ENCODE measurements at regions not wholly inside any gene's neighbourhood (a gene's known extent, or its start where the extent isn't known, plus 50 kb on each side); places are given as distances from the start of the nearest gene placed in this dataset.
"Not testable (repeated sequence)": the region's sequence is repeated elsewhere in the genome, so short reads cannot be mapped to it uniquely, and the experiment has no call there.

DNA sequence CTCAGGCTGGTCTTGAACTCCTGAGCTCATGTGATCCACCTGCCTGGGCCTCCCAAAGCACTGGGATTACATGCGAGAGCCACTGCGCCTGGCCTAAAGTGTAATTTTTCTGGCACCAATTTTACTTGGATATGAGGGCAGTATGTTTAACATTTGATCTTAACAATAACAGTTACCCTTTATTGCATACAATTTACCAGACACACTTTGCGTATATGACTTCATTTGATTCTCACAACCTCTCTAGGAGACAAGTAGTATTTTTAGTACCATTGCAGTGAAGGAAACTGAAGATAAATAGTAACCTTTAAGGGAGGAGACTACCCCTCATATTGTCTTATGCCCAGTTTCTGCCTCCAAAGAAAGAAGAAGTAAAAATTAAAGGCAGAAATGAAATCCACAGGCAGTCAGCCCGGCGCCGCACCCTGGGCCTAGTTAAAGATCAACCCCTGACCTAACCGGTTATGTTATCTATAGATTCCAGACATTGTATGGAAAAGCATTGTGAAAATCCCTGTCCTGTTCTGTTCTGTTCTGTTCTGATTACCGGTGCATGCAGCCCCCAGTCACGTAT is 54.0 kb downstream of the CYP26A1 start:
- DNase-seq = not testable (repeated sequence)

DNA sequence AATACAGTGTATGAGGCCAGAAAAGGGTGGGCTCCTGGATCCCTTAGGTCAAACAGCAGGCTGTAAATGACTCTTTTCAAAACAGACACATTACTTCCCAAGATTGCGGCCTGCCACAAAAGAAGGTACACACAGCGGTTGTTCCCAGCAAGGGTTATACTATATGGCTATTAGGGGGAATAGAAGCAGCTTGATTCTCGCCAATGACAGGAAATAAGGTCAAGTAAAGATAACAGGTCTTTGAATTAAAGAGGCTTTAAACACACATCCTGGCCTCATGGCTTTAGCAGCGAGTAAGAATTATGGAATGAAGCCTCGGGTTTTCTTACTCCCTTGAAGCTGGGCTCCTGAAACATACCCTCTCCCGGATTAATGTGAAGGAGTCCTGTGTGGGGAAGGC is 58.3 kb downstream of the CYP26A1 start:
- DNase-seq = no peak

DNA sequence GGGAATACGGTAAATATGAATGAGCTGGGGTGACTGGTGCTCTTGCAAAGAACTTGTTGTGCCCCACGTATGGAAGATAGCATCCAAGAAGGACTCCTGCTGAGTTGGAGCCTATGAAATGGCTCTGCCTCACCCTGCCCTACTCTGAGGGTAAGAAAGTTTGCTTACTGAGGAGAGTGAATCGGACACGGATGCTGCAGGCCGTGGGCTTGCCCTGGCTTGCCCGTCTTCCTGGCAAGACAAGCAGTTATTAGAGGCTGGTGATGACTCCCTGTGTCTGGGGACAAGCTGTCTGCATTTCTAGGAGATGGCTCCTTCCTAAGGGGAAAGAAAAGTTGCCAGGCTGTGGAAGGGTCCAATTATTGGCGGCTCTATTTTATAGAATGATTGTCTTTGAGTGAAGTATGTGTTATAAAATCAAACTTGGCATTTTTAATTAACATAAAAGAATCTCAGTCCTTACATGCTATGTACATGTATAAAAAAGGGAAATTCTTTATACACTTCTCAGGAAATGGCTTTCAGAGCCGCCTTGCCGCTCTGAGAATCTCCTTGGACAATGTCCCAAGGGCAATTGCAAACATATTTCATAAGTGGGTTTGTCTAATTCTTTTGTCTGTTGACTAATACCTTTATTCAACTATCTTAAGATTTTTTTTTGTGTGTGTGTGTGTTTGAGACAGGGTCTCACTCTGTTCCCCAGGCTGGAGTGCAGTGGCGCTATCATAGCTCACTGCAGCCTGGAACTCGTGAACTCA is 64.6 kb downstream of the CYP26A1 start:
- DNase-seq = no peak

DNA sequence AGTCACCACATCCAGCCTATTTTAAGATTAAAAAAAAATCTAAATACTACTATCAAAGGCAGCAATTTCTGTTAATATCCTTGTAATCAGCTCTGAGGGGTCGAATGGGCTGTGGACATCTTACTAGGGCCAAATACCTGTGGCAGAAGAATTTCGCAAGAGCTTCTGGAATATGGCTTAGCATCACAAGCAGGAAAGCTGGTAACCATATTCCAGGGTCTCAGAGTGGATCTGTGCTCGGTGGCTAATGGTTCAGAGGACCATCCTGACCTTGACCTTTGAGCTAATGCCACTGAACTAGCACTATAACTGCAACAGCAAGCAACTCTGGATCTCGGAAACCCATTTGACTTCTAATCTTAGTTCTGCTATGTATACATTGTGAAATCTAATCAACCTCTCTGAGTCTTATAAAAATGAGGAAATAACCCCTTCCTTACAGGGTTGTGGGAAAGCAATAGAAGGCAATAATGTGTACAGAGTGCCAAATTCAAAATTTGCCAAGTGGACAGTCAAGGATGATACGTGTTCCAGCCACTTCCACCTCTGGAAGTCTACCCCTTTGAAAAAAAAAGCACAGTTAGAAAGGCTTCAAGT is 65.5 kb downstream of the CYP26A1 start:
- DNase-seq = no peak

DNA sequence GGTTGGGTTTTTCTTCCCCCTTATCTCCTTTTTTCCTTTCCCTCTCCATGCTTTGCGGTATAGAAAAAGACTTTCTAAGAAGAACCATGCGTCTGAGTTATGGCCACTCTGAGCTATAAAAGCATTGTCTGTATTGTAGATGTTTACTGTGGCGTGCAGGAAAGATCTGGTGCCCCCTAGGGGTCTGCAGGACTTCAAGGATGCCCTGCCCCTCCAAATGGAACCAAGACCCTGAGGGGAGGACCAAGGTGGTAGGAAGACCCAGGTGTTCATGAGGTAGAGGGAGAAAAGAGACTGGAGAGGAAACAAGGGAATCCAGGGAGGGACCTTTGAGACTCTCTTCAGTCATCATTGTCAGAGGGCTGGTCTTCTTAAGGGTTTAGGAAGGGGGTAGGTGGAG is 68.8 kb downstream of the CYP26A1 start:
- no peak for DNase-seq

DNA sequence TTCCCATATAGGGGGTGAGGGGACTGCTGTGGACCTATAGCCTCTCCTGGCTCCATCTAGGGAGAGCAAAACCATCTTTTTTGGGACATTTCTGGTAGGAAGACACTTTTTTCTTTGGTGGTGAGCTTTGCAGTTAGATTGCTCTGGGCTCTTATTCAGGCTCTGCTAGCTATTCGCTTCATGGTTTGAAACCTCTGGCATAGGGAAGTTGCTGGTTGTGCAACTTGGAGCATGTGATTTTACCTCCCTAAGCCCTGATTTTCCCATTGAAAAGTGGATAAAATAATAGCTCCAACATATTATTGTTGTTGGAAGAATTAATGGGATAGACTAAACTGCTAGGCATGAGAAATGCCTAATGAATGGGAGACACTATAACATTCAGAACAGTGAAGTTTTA is 69.6 kb downstream of the CYP26A1 start:
- DNase-seq = no peak

DNA sequence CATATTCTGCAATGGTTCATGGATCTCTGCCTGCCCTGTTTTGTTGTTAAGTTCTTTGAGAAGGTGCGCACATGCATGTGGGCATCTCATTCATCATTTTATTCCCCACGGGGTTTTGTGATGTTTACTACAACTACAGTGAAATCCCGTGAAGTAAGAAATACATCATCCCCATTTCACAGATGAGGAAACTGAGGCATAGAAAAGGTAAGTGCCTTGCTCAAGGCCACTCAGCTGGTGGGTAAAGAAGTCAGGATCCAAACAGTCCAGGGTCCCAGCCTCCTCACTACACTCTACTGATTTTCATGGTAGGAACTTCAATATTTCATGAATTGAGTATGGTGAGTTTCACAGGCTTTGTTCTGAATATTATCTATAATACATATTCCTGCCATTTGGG is 72.6 kb downstream of the CYP26A1 start:
- DNase-seq = no peak

DNA sequence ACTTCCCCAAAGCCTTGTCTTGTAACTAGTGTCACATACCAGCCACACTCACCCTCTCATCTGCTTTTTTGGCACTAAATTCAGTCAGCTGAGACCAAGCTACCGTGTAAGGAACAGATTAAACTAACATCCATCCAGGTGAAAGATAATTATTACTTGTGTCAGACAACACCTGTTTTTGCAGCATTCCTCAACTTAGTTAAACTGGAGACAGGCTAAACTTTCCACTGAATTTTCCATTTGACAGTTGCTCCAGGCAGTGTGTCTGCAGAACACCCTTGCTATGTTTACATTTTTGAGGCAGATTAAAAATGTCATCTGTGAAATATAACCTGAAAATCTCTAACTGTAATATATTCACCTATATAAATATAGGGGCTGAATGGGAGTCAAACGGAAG is 73.6 kb downstream of the CYP26A1 start:
- no peak for DNase-seq

DNA sequence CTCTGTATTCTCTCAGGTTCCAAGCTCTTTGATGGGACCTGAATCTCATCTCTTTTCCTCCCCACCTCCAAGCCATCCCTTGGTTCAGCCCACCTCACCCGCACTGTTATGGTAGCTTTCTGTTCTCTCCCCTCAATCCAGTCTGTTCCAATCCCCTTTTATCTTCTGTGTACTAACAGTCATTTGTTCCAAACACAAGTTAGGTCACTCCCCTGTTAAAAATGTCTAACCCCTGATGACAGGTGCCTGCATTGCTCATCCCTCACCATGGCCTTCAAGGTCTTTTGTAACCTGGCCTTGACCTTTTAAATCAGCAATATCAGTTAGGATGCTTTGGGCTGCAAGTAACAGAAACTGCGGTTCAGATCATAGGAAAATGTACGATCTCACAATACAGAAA is 74.8 kb downstream of the CYP26A1 start:
- no peak for DNase-seq

DNA sequence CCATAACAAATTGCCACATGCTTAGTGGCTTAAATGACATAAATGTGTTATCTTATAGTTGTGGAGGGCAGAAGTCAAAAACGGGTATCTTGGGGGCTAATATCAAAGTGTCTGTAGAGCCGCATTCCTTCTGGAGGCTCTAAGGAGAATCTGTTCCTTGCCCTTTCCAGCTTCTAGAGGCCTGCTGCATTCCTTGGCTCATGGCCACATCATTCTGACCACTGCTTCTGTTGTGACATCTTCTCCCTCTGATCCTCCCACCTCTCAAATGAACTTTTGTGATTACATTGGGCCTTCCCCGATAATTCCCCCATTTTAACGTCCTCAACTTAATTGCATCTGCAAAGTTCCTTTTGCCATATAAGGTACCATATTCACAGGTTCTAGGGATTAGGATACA is 76.1 kb downstream of the CYP26A1 start:
- DNase-seq = no peak

DNA sequence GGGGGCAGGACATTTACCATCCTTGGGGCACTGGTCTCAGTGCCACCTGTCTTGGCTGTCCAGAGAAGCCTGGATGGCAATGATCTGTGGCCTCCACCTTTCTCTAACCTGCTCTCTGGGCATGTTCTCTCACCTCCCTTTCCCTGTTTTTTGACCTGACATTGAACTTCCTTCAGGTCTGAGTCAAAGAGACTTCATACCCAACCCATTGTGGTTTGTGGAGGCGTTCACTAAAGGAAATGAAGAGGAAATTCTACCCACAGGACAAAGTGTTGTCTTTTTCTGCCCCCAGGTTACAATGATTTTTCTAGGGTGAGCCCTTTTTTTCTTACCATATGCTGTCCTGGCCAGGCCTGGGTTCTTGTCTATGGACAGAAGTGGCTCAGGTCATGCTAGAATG is 76.6 kb downstream of the CYP26A1 start:
- DNase-seq = no peak

DNA sequence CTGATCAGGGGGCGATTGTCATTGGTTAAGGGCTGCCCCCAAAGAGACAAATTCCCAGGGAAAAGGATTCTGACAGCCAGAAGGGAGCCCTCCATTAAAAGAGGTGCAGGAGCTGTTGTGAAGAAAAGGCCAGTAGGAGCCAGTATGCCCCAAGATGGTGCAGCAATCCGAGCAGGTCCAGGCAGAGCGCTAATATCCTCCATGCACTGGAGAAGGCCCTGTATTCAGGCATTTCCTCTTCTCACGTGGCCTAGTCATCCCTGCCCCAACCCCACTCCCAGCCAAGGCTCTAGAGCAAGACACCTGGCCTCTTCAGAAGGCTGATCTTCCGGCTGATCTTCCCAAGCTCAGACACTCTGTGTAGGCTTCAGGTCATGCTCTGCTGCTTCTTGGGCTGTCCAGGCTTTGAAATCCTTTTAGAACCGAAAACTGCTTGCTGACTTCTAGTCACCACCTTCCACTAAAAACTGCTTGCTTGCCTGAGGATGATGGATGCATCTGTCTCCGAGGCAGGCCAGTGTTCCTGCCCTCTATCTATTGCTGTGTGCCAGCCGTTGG is 77.4 kb downstream of the CYP26A1 start:
- DNase-seq = no peak

DNA sequence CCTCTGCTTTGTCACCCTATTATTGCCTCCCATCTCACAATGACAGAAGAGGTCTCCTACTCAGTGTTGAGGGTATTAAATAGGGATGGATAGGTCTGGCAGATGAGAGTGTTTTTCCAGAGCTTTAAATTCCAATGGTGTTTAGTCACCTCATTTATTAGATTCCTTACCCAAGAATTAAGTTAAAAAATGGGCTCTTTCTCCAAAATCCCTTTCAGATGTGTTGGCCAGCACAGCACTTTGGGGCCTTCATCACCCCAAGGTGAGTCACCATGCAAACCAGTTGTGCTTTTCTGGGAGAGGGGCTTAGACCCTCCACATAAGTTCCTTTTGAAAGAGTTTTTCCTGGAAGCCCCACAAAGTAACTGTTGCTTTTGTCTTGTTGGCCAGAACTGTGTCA is 78.4 kb downstream of the CYP26A1 start:
- DNase-seq = no peak

DNA sequence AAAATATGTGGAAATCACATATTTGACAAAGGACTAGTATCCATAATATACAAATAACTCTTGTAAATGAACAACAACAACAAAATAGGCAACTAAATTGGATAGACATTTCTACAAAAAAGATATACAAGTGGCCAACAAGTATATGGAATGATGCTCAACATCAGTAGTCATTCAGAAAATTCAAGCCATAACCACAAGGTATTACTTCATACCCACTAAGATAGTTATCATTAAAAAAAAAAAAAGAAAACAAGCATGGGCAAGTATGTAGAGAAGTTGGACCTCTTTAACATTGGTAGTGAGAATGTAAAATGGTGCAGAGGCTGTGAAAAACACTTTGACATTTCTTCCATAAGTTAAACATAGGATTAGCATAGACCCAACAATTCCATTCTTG is 80.8 kb downstream of the CYP26A1 start:
- DNase-seq = no peak

DNA sequence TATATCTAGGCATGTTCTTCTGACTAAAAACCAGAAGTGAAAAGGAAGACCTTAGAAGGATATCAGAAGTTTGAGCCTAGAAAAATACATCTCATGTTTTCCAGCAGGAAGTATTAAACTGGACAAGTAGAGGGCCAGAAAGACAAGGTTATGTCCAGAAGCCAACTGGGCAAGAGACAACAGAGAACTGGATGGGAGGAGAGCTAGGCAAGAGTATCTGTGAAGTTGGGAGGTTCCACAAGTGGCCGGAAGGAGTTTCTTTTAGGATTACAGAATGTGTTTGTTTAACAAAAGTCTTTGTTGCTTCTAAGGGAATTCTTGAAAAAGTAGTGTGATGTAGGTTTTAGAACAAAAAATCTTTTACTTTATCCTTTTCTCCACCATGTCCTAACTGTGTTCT is 86.4 kb downstream of the CYP26A1 start:
- no peak for DNase-seq

DNA sequence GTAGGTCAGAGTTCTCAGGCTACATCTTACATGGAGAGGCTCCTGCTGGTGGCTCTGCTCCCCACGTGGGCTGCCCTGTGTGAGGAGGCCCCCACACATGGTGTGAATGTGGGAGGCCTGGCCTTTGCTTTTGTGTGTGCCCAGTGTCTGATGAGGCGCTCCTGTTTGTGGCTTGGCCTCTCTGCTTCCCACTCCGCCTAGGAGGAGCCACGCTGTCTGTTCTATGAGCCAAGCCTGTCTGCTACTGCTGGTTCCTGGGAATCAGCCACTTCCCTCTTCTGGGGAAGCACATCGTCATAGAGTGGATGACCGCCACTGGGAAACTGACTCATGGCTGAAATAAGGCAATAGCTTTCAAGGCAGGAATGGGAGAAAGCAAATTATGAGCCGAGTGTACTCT is 87.1 kb downstream of the CYP26A1 start:
- no peak for DNase-seq

DNA sequence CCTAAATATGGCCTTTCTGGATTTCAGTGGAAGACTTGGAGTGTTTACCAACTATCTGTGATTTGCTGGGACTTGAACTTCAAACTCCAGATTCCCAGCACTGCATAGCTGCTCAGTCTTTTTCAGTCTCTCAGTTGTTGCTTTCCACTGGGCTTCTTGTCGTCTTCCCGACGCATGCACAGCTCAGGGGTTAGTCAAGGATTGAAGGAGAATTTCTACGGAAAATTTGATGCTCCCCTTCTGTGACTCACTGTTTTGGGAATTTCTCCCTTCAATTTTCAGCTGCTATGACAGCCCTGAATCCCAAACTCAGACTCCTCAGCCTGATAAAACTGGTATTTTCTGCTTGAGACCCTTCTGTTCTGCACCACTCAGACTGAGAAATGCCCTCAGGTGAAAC is 91.7 kb downstream of the CYP26A1 start:
- no peak for DNase-seq

DNA sequence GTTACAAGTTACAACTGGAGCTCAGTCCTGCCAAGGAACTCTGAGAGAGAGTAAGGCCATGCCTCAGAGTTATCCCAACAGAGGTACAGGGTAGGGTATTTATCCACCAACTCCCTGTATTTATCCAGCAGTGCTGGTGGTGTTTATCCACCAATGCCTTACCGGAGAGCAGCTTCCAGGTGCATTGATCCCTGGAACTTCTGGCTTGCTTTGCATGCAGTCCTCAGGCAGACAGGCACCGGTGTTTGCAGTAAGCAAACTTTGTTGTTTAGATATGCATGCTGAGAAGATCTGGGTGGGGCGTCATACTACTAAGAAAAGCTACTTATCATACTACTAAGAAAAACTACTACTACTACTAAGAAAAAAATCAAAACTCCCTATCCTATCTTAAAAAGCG is 92.4 kb downstream of the CYP26A1 start:
- no peak for DNase-seq

DNA sequence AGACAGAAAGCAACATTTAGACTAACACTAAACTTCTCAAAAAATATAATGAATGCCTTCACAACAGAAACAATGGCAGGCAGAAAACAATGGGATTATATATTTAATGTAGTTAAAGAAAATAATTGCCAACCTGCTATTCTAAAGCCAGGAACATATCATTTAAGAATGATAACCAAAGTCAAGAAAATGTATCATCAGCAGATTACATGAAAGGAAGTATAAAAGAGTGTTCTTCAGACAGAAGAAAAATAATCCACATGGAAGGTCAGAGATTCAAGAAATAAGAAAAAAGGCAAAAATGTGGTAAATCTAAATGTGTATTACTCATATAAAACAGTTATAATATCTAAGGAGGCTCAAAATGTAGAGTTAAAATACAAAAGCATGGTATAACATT is 98.1 kb downstream of the CYP26A1 start:
- DNase-seq = no peak

DNA sequence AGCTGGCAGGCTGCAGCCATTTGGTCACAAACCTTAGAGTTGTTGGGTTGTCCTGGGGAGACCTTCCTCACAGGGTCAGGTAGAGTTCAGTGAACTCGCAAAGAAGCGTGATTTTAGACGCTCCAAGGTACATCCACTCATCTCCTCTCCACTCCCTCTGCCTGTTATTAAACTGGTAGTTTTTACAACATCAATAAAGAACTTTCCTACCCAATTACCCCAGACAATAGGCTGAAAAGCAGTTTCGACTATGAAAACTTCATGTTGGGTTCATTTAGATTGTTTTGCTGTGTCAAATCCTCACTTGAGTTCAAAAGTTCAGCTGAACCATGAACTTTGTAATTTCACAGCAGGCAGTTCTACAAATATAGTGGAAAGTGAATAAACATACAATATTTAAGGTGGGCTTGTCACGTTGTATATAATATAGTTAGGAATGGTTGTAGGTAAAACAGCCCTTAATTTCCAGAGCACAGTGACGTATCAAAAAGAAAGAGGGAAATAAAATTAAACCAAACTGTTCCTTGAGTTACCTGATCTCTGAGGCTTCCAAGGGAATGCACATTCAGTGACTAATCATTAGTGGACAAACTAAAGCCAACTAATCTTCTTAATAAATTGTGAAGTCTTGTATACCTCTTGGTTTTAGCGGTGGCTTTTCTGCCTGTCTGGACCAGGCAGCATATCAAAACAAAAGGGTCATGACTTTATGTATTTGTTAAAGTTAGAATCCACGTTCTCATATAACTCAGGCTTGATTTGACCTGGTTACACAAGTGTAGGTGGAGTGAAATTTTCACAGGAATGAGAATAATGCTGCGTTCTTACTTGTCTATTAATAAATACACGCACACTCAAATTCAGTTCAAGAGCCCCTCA is 100.5 kb downstream of the CYP26A1 start:
- no peak for DNase-seq

DNA sequence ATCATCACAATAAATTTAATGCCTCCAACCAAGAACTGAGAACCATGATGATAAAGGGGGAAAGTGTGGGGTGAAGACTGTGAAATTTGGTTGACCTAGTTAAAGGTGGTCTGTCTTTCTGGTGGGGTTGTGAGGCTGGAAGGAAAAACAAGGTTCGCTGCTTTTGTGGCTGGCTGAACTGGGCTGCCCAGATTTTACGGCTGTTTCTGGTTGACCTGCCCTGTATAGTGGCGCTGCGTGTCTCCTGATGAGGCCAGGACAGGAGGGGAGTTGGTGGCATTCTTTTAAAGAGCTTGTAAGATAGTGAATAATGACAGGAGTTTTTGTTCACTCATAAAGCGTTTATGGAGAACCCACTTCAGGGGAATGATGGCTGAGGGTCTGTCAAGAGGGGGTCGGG is 101.8 kb downstream of the CYP26A1 start:
- no peak for DNase-seq

DNA sequence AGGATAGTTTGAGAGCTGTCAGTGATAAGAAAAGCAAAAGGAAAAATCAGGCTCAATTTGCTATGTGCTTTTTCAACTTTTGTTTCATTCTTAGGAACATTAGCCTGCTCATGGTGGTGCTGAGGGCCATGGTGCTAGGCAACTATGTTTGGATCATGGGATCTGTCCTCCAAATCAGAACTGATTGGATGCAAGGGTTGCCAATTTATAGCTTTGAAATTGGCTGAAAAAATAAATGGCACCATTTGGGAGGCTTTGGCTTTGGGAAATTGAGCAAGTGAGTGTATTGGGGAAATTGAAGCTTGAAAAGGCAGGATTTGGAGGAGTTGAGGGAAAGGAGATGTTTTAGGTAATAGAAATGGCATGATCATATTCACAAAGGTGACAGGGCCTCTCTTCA is 103.8 kb downstream of the CYP26A1 start:
- no peak for DNase-seq

DNA sequence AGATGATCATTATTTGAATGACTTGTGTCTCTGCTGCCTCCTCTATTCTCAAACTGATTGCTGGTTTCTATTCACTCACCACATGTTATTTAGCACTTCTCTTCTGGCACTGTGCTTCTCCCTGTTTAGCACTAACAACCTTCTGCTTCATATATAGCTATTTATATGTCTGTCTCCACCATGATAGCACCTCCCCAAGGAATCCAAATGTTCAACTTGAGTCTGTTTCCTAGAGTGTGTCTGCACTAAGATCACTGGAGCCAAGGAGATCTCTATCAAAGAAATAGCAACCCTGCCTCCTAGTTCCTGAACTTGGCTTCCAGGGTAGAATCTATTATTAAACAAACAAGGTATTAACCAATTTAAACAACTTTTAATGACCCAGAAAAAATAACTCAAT is 104.5 kb downstream of the CYP26A1 start:
- no peak for DNase-seq
